ENCODE measurements at regions not wholly inside any gene's neighbourhood (a gene's known extent, or its start where the extent isn't known, plus 50 kb on each side); places are given as distances from the start of the nearest gene placed in this dataset.
"Not testable (repeated sequence)": the region's sequence is repeated elsewhere in the genome, so short reads cannot be mapped to it uniquely, and the experiment has no call there.

GRCh38 chrX:146049568-146049967 lies 231.9 kb downstream of the SLITRK2 start:
- not testable (repeated sequence) for DNase-seq (ENCODE audit: low spot score); H3K4me1 ChIP-seq (ENCODE audit: insufficient read depth)

GRCh38 chrX:146054311-146054710 lies 236.7 kb downstream of the SLITRK2 start:
- Histone ChIP-seq H4K20me1 (ENCODE audit: insufficient read depth, poor library complexity, severe bottlenecking) (no peaks in the 10 kb centered on the region), H3K27me3 (no peaks in the 10 kb centered on the region), H3K27ac (no peak overlapping the region), H2AFZ (no peak overlapping the region), H3K79me2 (no peaks in the 10 kb centered on the region), H3K4me3 (no peak overlapping the region), H3K4me1 (ENCODE audit: insufficient read depth) (no peaks in the 10 kb centered on the region), H3K4me2 (no peak overlapping the region), H3K36me3 (replicated peaks; ENCODE audit: insufficient read depth, low read depth) (no peaks in the 10 kb centered on the region), H3K9me2 (replicated peaks; ENCODE audit: insufficient read depth) (no peaks in the 10 kb centered on the region), H3K9me3 (ENCODE audit: low read depth) (no peaks in the 10 kb centered on the region)
- TF ChIP-seq, protein P1, sequence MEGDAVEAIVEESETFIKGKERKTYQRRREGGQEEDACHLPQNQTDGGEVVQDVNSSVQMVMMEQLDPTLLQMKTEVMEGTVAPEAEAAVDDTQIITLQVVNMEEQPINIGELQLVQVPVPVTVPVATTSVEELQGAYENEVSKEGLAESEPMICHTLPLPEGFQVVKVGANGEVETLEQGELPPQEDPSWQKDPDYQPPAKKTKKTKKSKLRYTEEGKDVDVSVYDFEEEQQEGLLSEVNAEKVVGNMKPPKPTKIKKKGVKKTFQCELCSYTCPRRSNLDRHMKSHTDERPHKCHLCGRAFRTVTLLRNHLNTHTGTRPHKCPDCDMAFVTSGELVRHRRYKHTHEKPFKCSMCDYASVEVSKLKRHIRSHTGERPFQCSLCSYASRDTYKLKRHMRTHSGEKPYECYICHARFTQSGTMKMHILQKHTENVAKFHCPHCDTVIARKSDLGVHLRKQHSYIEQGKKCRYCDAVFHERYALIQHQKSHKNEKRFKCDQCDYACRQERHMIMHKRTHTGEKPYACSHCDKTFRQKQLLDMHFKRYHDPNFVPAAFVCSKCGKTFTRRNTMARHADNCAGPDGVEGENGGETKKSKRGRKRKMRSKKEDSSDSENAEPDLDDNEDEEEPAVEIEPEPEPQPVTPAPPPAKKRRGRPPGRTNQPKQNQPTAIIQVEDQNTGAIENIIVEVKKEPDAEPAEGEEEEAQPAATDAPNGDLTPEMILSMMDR (IDR thresholded peaks at IDR 0.05; ENCODE audit: poor library complexity) = no peak
- TF ChIP-seq EZH2phosphoT487 (IDR thresholded peaks at IDR 0.05; ENCODE audit: low read depth, severe bottlenecking, unreplicated experiment) (no peak), EZH2 (IDR thresholded peaks at IDR 0.05; ENCODE audit: borderline replicate concordance) (no peak)
- no peak for DNase-seq (ENCODE audit: low spot score)

More at GRCh38 chrX:146049568-146049967, 231.9 kb downstream of the SLITRK2 start:
- not testable (repeated sequence) for H4K20me1 ChIP-seq (ENCODE audit: insufficient read depth, poor library complexity, severe bottlenecking); H3K27me3 ChIP-seq; H3K9me3 ChIP-seq (ENCODE audit: low read depth); H3K79me2 ChIP-seq; H3K36me3 ChIP-seq (replicated peaks; ENCODE audit: insufficient read depth, low read depth); H3K27ac ChIP-seq; H3K9me2 ChIP-seq (replicated peaks; ENCODE audit: insufficient read depth); H3K4me3 ChIP-seq; H3K4me2 ChIP-seq; H2AFZ ChIP-seq
- WGBS (ENCODE audit: low lambda C conversion rate, missing lambda C conversion rate) = 79% methylated on average over 9 of the region's 12 CpGs

DNA sequence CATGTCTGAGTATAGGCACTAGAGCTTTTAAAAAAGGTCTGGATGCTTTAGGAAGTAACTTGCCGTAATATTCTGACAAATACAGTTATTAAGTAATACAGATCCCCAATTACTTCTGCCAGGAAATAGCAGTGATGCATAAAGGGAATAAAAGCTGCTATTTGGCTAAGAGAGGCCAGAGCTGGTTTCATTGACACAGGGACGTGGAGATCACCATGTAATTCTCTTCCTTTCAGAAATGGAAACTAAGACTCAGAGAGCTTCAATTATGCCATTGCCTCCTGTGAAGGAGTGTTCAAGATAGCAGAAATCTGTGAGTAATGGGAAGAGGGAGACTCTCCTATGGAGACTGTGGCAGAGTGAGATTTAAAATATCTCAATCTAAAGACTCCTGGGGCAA lies 238.1 kb downstream of the SLITRK2 start:
- Histone ChIP-seq H3K27ac (no peak overlapping the region), H3K9me2 (replicated peaks; ENCODE audit: insufficient read depth) (no peaks in the 10 kb centered on the region), H3K4me3 (no peak overlapping the region), H3K79me2 (no peaks in the 10 kb centered on the region), H3K36me3 (replicated peaks; ENCODE audit: insufficient read depth, low read depth) (no peaks in the 10 kb centered on the region), H3K4me1 (ENCODE audit: insufficient read depth) (no peaks in the 10 kb centered on the region), H3K27me3 (no peaks in the 10 kb centered on the region), H3K9me3 (ENCODE audit: low read depth) (no peaks in the 10 kb centered on the region), H2AFZ (no peak overlapping the region), H4K20me1 (ENCODE audit: insufficient read depth, poor library complexity, severe bottlenecking) (no peaks in the 10 kb centered on the region), H3K4me2 (no peak overlapping the region)
- TF ChIP-seq EZH2phosphoT487 (IDR thresholded peaks at IDR 0.05; ENCODE audit: low read depth, severe bottlenecking, unreplicated experiment) = no peak
- TF ChIP-seq, protein P1 (IDR thresholded peaks at IDR 0.05; ENCODE audit: poor library complexity) = no peak
- no peak for TF ChIP-seq EZH2 (IDR thresholded peaks at IDR 0.05; ENCODE audit: borderline replicate concordance)
- DNase-seq (ENCODE audit: low spot score) = no peak
- 67% methylated on average over 2 of the region's 2 CpGs for WGBS (ENCODE audit: low lambda C conversion rate, missing lambda C conversion rate)

DNA sequence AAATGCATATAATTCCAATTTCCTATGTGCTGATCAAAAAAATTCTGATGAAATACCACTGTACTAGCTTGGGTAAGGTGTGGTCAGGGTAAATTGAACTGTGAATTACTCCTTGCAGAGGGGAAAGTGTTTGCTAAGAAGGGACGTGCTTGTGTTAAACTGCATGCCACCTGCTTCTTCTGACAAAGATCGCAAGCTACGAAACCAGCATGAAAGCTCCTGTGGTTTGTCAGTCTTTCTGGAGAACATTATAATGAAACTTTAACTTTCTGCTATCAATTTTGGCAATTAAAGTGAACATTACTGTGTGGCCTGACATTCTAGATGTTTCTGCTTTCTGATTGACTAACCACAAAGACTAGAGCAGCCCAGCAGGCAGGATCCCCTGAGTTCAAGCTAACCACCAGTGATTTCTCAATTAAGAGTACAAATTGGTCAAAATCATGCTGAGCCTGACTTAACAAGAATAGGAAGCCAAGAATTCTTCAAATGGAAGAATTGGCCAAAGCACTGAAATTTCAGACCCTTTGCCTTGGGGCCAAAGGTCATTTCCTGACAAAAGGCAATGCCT lies 239.0 kb downstream of the SLITRK2 start:
- H2AFZ ChIP-seq = no peak overlapping the region
- no peaks in the 10 kb centered on the region for H3K9me3 ChIP-seq (ENCODE audit: low read depth)
- no peaks in the 10 kb centered on the region for H4K20me1 ChIP-seq (ENCODE audit: insufficient read depth, poor library complexity, severe bottlenecking)
- no peak for DNase-seq (ENCODE audit: low spot score)
- H3K4me2 ChIP-seq = no peak overlapping the region
- 69% methylated on average over 3 of the region's 3 CpGs for WGBS (ENCODE audit: low lambda C conversion rate, missing lambda C conversion rate)
- no peak overlapping the region for H3K4me3 ChIP-seq
- no peaks in the 10 kb centered on the region for H3K79me2 ChIP-seq
- no peaks in the 10 kb centered on the region for H3K4me1 ChIP-seq (ENCODE audit: insufficient read depth)
- H3K9me2 ChIP-seq (replicated peaks; ENCODE audit: insufficient read depth) = no peaks in the 10 kb centered on the region
- no peaks in the 10 kb centered on the region for H3K27me3 ChIP-seq
- no peaks in the 10 kb centered on the region for H3K36me3 ChIP-seq (replicated peaks; ENCODE audit: insufficient read depth, low read depth)
- H3K27ac ChIP-seq = no peak overlapping the region
- no peak for TF ChIP-seq EZH2 (IDR thresholded peaks at IDR 0.05; ENCODE audit: borderline replicate concordance)
- TF ChIP-seq, protein P1 (IDR thresholded peaks at IDR 0.05; ENCODE audit: poor library complexity) = no peak
- TF ChIP-seq EZH2phosphoT487 (IDR thresholded peaks at IDR 0.05; ENCODE audit: low read depth, severe bottlenecking, unreplicated experiment) = no peak

Data from hepatocyte (in vitro differentiated cells).